Testis (tissue), 2 donors: ENCODE measurements at regions not wholly inside any gene's neighbourhood (a gene's known extent, or its start where the extent isn't known, plus 50 kb on each side); places are given as distances from the start of the nearest gene placed in this dataset.

Source experiments
- DNase-seq: peaks from one replicate; pipeline ENCODE4 v3.0.0-alpha.2; 2019
- H3K27ac ChIP-seq, 2 donors: fragments of 200-600 bp; sonication (generic); one replicate each; pipeline ENCODE4 v1.5.1; 2019
- H3K27me3 ChIP-seq: fragments of 200-600 bp; sonication (generic); one replicate; pipeline ENCODE4 v1.5.1; 2019
- H3K36me3 ChIP-seq: fragments of 200-600 bp; sonication (generic); one replicate; pipeline ENCODE4 v1.5.1; 2017; ENCODE audit warnings: low read depth; ENCODE audit errors: missing control alignments
- H3K4me1 ChIP-seq: fragments of 200-600 bp; sonication (generic); one replicate; pipeline ENCODE4 v1.5.1; 2019
- H3K4me3 ChIP-seq, 2 donors: fragments of 200-600 bp; sonication (generic); one replicate each; pipeline ENCODE4 v1.5.1; 2017 to 2019
- H3K9me3 ChIP-seq: fragments of 200-600 bp; sonication (generic); one replicate; pipeline ENCODE4 v1.5.1; 2017
- POLR2A ChIP-seq: fragments of 450-650 bp; IDR thresholded peaks from one replicate; pipeline ENCODE4 v1.6.1; 2017; ENCODE audit warnings: antibody characterized with exemption, mild to moderate bottlenecking, moderate library complexity
- WGBS, 2 donors: methylation state at CpG; one replicate each; pipeline ENCODE4 v1.1.5; 2018; 5-methylcytosine and 5-hydroxymethylcytosine counted together
- intact Hi-C: fragments of 100-400 bp; cut with DNase I; formaldehyde crosslinking; loops from one replicate; pipeline ENCODE4 v1.15.1; 2023; ENCODE audit warnings: low total_unique reads
- TF ChIP-seq, protein P1 (sequence below), 3 experiments: fragments of 450-650 bp in 2 of 3; fragments of 200-600 bp in 1 of 3; sonication (generic) in 1 of 3; IDR thresholded peaks; one replicate each; pipeline ENCODE4 v1.5.1; 2016 to 2019; ENCODE audit warnings: antibody characterized with exemption in 3 of 3, mild to moderate bottlenecking in 2 of 3, moderate library complexity in 1 of 3

GRCh38 chr15:96014939-96015338 lies 315.6 kb upstream of the NR2F2 start:
- H3K27ac ChIP-seq, result no peak overlapping the region
- intact Hi-C loops, result no loop called here
- H3K4me1 ChIP-seq, result no peaks in the 10 kb centered on the region
- H3K9me3 ChIP-seq, result no peaks in the 10 kb centered on the region
- 94 to 98% methylated on average over 2 of the region's 2 CpGs for WGBS, 2 donors
- no peak overlapping the region for H3K4me3 ChIP-seq
- TF ChIP-seq POLR2A, result no peak
- TF ChIP-seq, protein P1, sequence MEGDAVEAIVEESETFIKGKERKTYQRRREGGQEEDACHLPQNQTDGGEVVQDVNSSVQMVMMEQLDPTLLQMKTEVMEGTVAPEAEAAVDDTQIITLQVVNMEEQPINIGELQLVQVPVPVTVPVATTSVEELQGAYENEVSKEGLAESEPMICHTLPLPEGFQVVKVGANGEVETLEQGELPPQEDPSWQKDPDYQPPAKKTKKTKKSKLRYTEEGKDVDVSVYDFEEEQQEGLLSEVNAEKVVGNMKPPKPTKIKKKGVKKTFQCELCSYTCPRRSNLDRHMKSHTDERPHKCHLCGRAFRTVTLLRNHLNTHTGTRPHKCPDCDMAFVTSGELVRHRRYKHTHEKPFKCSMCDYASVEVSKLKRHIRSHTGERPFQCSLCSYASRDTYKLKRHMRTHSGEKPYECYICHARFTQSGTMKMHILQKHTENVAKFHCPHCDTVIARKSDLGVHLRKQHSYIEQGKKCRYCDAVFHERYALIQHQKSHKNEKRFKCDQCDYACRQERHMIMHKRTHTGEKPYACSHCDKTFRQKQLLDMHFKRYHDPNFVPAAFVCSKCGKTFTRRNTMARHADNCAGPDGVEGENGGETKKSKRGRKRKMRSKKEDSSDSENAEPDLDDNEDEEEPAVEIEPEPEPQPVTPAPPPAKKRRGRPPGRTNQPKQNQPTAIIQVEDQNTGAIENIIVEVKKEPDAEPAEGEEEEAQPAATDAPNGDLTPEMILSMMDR (IDR thresholded peaks at IDR 0.05), result no peak
- no peaks in the 10 kb centered on the region for H3K27me3 ChIP-seq
- no peak for DNase-seq
- no peaks in the 10 kb centered on the region for H3K36me3 ChIP-seq

DNA sequence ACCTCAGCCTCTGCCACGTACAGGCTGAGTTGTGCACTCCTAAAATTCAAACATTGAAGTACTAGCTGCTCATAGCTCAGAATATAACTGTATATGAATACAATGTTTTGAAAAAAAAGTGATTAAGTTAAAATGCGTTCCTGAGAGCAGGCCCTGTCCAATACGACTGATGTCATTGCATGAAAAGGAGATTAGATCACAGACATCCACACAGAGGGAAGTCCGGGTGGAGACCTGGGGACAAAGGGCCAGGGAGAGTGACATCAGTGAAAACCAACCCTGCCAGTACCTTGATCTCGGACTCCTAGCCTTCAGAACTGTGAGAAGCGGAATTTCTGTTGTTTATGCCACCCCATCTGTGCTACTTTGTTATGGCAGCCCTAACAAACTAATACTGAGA lies 311.4 kb upstream of the NR2F2 start:
- Histone ChIP-seq H3K27me3 (no peaks in the 10 kb centered on the region), H3K4me3 (no peak overlapping the region), H3K4me1 (no peaks in the 10 kb centered on the region), H3K9me3 (no peaks in the 10 kb centered on the region), H3K36me3 (no peaks in the 10 kb centered on the region), H3K27ac (no peak overlapping the region)
- TF ChIP-seq, protein P1 (IDR thresholded peaks at IDR 0.05), result no peak
- TF ChIP-seq POLR2A, result no peak
- intact Hi-C loops, result no loop called here
- DNase-seq, result no peak
- WGBS, 2 donors, result 86 to 89% methylated on average over 6 of the region's 6 CpGs

DNA sequence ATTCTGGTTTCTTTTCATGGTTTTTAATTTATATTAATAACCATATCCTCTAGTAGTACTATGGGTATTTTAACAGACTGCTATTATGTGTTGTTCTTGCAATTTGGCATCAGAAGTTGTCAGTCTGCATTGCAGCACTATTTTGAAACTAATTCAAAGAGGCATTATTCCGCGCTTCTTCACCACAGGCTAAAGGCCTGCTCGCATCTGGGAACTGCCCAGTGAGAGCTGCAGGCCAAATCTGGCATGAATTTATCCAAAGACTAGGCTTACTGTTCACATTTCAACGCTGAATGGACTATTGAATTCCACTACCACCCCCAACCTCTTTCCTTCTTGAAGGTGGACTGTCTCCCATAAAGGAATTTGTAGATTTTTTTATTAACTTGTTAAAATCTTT lies 310.4 kb upstream of the NR2F2 start:
- Histone ChIP-seq H3K9me3 (no peaks in the 10 kb centered on the region), H3K4me1 (no peaks in the 10 kb centered on the region), H3K27me3 (no peaks in the 10 kb centered on the region), H3K36me3 (no peaks in the 10 kb centered on the region), H3K4me3 (no peak overlapping the region), H3K27ac (no peak overlapping the region)
- WGBS, 2 donors, result 91 to 94% methylated on average over 4 of the region's 4 CpGs
- DNase-seq, result no peak
- intact Hi-C loops, result no loop called here
- TF ChIP-seq, protein P1 (IDR thresholded peaks at IDR 0.05), result no peak
- TF ChIP-seq POLR2A, result no peak

DNA sequence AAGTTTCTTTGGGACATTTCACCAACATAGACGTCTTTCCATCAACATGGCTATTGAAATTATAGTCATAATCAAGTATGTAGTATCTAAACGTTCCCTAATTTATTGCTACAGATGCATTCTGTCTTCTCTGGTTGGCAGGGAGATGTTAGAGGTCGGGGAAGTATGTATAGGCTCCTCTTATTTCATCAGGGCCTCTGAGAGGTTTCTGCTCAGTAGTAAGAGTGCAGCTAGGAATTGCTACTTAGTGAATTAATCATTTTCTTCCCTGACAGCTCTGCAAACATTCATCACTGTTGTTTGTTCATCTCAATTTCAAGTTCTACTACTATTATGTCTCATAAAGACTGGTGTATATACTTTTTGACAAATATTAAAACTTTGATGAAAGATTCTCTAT lies 309.7 kb upstream of the NR2F2 start:
- Histone ChIP-seq H3K4me3 (no peak overlapping the region), H3K9me3 (no peaks in the 10 kb centered on the region), H3K4me1 (no peaks in the 10 kb centered on the region), H3K27me3 (no peaks in the 10 kb centered on the region), H3K36me3 (no peaks in the 10 kb centered on the region), H3K27ac (no peak overlapping the region)
- 53 to 57% methylated on average over 3 of the region's 3 CpGs for WGBS, 2 donors
- no peak for DNase-seq
- TF ChIP-seq, protein P1 (IDR thresholded peaks at IDR 0.05), result no peak
- no peak for TF ChIP-seq POLR2A
- intact Hi-C loops, result no loop called here

GRCh38 chr15:96023081-96023480 lies 307.4 kb upstream of the NR2F2 start:
- H3K27me3 ChIP-seq, result no peaks in the 10 kb centered on the region
- H3K9me3 ChIP-seq, result no peaks in the 10 kb centered on the region
- TF ChIP-seq, protein P1 (IDR thresholded peaks at IDR 0.05), result no peak
- no peak for TF ChIP-seq POLR2A
- no peak for DNase-seq
- intact Hi-C loops, result no loop called here
- no peak overlapping the region for H3K27ac ChIP-seq
- no peaks in the 10 kb centered on the region for H3K4me1 ChIP-seq
- no peaks in the 10 kb centered on the region for H3K36me3 ChIP-seq
- H3K4me3 ChIP-seq, result no peak overlapping the region
